GM21717 (cell line): ENCODE measurements at regions not wholly inside any gene's neighbourhood (a gene's known extent, or its start where the extent isn't known, plus 50 kb on each side); places are given as distances from the start of the nearest gene placed in this dataset.
A peak's percentile ranks its signal among the peaks of the same experiment; 100 is the strongest.

ENCODE experiments used
- ATAC-seq: cut with Tn5 transposase; IDR thresholded peaks from one replicate; pipeline ENCODE4 v1.9.1; 2021; ENCODE audit warnings: mild to moderate bottlenecking, moderate library complexity; ENCODE audit not compliant: unreplicated experiment

GRCh38 chr3:99458013-99458412, 180.4 kb upstream of the COL8A1 start:
- no peak for ATAC-seq

- no peak for ATAC-seq
Observed at GRCh38 chr3:99442599-99442998, 195.8 kb upstream of the COL8A1 start.

GRCh38 chr3:99439892-99440291, 198.5 kb upstream of the COL8A1 start:
- ATAC-seq: no peak

GRCh38 chr3:99434190-99434589, 204.2 kb upstream of the COL8A1 start:
- ATAC-seq: no peak

GRCh38 chr3:99430348-99431134, 207.9 kb upstream of the COL8A1 start:
- ATAC-seq: peak; percentile 62

GRCh38 chr3:99429502-99429901, 208.9 kb upstream of the COL8A1 start:
- no peak for ATAC-seq

GRCh38 chr3:99425930-99426329, 212.5 kb upstream of the COL8A1 start:
- ATAC-seq: no peak

GRCh38 chr3:99419116-99419515, 219.3 kb upstream of the COL8A1 start:
- ATAC-seq: no peak

- peak; percentile 62 for ATAC-seq
Observed at GRCh38 chr3:99418709-99419108, 219.7 kb upstream of the COL8A1 start.

- ATAC-seq: peak; percentile 60
Observed at GRCh38 chr3:99418209-99418635, 220.2 kb upstream of the COL8A1 start.

GRCh38 chr3:99413504-99413903, 224.9 kb upstream of the COL8A1 start:
- ATAC-seq: no peak

GRCh38 chr3:99410789-99411311, 227.5 kb upstream of the COL8A1 start:
- peak; percentile 68 for ATAC-seq

GRCh38 chr3:99409961-99410360, 228.4 kb upstream of the COL8A1 start:
- ATAC-seq: no peak

- no peak for ATAC-seq
Observed at GRCh38 chr3:99407257-99407656, 231.1 kb upstream of the COL8A1 start.

- no peak for ATAC-seq
Observed at GRCh38 chr3:99402755-99403154, 235.6 kb upstream of the COL8A1 start.

- ATAC-seq: no peak
Observed at GRCh38 chr3:99400352-99400751, 238.0 kb upstream of the COL8A1 start.

GRCh38 chr3:99396651-99397275, 241.6 kb upstream of the COL8A1 start:
- ATAC-seq: no peak

GRCh38 chr3:99394831-99395778, 243.3 kb upstream of the COL8A1 start:
- ATAC-seq: no peak

GRCh38 chr3:99393961-99394360, 244.4 kb upstream of the COL8A1 start:
- no peak for ATAC-seq

- no peak for ATAC-seq
Observed at GRCh38 chr3:99388780-99389179, 249.6 kb upstream of the COL8A1 start.

- no peak for ATAC-seq
Observed at GRCh38 chr3:99384596-99384995, 253.8 kb upstream of the COL8A1 start.
